DOHH2 (cell line): ENCODE measurements at regions not wholly inside any gene's neighbourhood (a gene's known extent, or its start where the extent isn't known, plus 50 kb on each side); places are given as distances from the start of the nearest gene placed in this dataset.

Experiments used
- CTCF ChIP-seq: fragments of 200-600 bp; sonication (generic); IDR thresholded peaks from one replicate; pipeline ENCODE4 v1.5.1; 2014; ENCODE audit warnings: antibody characterized with exemption, mild to moderate bottlenecking, low read depth, low read length; ENCODE audit not compliant: poor library complexity, severe bottlenecking
- EZH2phosphoT487 ChIP-seq: fragments of 200-600 bp; sonication (generic); IDR thresholded peaks from 2 replicates; pipeline ENCODE4 v1.6.1; 2017; ENCODE audit warnings: borderline replicate concordance, mild to moderate bottlenecking, antibody characterized with exemption, low read length, moderate library complexity, mixed read lengths

DNA sequence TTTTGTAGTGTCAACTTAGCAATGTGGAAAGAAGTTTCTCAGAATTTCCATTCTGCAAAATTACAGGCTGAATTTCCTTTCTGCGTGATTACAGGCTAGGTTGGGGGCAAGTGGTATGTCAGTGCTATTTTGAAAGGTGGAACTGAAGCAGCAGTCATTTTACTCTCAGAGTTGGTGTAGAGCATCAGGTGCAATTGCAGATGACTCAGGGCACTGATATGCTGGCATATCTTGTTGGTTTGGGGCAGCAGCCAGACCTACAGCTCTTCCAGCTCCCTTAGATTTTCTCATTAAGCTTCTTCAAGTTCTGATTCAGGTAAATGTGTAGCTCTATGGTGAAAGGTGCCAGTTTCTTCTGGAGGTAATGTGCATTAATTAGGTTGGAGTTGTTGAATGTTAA is 930.7 kb upstream of the PCDH10 start:
- TF ChIP-seq EZH2phosphoT487 (no peak), CTCF (no peak)
